IPS-NIHi11 (cell line): ENCODE measurements at regions not wholly inside any gene's neighbourhood (a gene's known extent, or its start where the extent isn't known, plus 50 kb on each side); places are given as distances from the start of the nearest gene placed in this dataset.
"Not testable (repeated sequence)": the region's sequence is repeated elsewhere in the genome, so short reads cannot be mapped to it uniquely, and the experiment has no call there.

Experiments
- DNase-seq: peaks from one replicate; pipeline ENCODE4 v3.0.0; 2012; ENCODE audit warnings: mixed read lengths, low spot score

DNA sequence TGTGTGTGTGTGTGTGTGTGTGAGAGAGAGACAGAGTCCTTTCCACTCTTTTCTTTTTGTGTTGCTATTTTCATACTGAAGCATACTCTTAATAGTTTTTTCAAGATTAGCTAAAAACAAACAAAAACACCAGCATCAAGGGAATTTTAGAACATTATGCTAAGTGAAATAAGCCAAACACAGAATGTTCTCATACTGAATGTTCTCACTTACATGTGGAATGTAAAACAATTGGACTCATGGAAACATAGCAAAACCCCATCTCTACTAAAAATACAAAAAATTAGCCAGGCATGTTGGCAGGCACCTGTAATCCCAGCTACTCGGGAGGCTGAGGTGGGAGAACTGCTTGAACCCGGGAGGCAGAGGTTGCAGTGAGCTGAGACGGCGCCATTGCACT is 193.4 kb downstream of the XPNPEP1 start:
- DNase-seq = not testable (repeated sequence)

DNA sequence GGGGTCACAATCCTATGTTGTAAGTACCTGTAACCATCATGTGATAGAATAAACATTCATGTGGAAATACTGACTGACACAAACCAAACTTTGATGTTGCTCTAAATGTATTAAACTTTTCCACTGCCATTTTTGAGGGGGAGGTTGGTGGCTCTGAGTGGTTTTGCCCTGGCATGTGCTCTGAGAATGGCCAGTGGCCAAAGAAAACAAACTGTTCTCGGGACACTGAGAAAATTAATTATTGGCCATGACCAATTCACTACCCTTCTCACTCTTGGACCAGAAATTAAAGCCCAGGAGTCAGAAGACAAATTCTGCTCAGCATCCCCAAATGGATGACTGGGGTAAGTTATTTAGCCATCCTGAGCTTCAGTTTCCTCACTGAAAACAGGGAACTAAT is 195.9 kb downstream of the XPNPEP1 start:
- DNase-seq = no peak

DNA sequence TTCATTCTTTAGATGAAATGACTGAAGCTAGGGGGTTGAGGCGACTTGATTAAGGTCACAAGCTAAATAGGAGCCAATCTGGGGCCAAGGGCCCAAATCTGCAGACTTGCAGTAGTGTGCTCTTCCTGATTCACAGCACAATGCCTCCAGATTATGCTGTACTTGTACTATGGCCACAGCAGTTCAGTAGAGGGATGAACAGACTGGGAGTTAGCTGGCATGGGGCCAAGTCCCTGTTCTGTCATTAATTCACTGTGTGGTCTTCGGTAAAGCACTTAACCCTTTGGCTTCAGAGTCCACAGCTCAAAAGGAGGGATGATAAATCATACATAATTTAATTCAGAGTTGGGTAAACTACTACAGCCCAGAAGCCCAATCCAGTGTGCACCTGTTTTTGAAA is 196.8 kb downstream of the XPNPEP1 start:
- no peak for DNase-seq

DNA sequence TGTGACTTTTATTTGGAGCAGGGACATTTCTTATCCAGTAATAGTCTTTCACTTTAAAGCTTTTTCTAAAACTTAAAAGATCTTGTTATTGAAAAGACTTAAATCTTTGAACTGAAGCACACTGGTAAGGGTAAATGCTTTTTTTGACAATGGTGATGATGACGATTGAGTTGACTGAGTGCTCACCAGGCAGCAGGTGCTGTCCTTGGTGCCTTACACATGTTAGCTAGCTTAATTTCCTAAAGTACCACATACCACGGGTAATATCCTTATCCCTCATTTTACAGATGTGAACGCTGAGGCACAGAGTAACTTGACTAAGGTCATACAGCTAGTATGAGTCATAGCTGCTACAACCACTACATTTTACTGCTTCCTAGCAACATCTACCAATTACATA is 200.0 kb downstream of the XPNPEP1 start:
- no peak for DNase-seq

DNA sequence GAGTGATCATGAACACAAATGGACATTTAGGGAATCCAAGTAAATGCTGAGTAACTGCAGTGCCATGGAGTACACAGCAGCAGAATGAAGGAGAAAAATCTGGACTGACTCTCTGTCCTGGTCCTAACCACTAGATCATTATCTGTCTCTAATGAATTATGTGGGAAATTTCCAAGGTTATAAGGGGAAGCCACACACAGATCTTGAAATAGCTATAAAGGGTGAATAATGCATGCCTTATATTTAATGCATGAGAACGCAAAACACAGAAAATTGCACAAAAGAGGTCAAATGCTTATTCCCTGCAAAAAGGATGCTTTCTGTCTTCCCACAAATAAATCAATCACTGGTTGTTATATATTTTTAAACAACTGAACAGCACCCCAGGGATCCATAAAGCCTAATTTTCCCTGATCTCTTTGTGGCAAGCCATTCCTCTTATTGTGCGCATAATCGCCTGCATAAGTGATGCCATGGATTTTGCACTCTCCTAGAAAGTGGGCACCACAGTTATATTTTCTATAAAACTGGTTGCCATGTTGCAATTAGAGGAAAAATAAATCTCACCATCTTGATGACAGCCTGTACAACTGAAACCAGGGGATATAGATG is 201.8 kb downstream of the XPNPEP1 start:
- no peak for DNase-seq

DNA sequence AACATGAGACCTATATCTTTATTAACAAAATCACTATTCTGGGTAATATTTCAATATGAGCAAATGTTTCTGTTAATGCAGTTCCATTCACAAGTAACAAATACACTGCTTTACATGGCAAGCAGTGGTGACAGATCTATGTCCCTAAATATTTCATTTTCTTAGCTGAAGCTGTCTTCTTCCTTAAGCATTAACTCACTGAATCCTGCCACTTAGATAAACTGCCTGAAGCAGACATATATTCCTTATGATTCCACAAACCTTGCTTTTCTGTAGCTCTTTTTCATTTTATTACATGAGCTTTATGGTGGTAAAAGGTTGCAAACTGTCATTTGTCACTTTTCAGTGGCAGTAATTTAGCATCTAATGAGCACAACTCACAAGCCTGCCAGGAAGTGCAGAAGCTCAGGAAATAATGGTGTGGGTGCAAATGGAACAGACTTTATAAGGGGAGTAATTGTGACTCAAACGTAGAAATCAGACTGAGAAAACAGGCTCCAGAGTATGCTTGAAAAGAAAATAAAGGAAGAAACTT is 217.2 kb downstream of the XPNPEP1 start:
- DNase-seq = no peak

DNA sequence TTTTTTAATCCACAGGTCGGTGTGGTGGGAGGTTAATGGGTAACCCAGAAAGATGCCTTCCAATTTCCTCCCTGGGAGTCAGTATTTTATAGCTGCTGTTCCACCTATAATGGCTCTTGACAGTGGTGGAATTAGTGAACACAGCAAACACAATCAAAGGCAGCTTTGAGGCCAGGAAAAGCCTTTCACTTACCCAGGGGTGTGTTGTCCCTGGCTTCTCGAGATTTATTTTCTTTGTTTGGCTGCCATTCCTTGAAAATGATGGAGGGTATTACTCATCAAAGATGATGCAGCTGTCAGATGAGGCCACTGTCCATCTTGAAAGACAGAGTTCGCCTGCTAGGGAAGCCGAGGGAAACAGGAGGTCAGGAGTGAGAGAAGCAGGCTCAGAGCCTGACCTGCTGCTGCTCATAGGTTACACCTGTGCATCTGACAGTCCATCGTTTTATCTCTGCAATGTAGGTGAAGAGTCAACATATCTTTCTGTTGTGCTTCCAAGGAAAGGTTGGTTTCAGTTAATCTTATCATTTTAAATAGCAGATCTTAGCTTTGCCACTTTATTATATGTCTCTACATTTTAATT is 221.6 kb downstream of the XPNPEP1 start:
- no peak for DNase-seq

DNA sequence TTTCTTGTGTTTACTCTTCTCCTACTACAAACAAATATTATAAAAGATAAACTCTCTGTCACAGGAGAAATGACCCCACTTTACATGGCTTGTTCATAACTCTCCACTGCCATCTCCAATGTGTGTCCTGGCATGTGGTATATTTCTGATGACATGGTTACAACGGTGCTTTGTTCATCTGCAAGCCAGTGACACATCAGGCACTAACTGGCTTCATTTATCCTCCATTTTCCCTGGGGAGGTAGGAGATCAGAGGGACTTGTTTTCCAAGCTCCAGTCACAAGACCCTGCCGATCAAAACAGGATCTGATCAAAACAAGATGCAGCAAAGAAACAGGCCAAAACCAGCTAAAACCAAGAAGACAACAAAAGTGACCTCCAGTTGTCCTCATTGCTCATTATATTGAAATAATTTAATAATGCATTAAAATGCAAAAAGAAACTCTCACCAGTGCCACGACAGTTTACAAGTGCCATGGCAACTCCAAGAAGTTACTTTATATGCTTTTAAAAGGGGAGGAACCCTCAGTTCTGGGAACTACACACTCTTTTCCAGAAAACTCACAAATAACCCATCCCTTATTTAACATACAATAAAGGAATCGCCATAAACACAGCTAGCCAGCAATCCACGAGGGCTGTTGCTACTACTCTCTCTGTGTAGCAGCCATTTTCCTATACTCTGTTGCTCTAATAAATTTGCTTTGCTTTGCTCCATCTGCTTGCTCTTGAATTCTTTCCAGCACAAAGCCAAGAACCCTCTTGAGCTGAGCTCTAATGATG is 224.2 kb downstream of the XPNPEP1 start:
- no peak for DNase-seq

DNA sequence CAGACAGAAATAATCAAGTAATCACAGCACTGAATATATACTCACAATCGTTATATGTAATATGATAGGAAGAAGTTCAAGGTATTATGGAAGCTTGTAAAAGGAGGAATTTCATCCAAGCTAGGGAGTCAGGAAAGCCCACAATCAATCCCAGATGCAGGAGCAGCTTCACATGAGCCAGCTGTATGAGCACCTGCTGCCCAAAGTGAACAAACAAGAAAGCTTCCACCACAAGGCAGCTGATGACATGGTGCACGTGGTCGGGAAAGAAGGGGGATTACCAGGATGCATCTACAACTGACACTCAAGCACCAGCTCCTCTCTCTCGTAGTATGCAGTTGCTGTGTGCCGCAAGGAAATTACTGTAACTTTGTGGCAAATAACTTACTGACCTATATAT is 225.2 kb downstream of the XPNPEP1 start:
- no peak for DNase-seq

DNA sequence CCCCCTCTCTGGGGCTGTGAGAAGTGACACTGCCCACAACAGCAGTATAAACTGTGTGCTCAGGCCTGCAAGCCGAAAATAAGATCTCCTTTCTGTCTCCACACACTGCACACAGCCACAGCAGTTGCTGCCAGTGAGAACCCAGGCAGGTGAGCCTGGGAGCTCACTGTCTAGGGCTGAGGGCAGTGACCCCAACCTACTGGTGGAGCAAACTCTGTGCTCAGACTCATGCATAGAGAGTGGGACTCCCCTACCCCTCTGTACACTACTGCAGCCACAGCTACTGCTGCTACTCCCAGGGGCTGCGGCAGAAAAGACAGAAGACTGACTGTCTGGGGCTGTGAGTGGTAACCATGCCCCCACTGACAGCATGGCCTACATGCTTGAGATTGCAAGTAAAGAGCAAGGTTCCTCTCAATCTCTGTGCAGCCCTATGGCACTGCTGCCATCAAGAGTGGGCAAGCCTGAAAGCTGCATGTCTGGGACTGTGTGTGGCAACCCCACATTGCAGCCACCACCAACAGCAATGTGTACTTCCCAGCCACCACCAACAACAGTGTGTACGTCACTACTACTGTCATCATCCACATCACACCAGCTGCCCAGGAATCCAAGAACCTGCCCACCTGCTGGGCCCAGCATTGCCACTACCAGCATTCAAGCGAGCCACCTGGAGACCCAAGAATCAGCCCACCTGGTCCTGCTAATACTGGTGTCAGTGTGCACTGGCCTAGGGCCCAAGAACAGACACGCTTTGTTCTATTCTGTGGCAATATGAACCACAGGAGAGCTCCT is 226.1 kb downstream of the XPNPEP1 start:
- DNase-seq = no peak

DNA sequence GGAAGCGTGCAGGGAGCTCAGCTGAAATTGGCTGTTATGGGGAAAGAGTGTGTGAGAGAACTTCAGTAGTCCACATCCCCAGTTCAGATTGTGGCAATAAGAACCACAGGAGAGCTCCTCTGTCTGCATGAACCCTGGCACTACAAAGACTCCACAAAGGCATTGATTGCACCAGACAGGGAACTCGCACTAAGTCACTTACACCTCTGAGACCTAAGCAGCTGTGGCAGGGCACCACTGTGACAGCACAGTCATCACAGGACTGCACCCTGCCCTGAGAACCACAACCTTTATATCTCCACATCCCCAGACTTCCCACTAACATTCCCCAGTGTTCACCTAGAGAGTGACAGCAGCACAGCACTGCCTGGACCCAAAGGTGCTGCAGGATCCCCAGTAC is 226.8 kb downstream of the XPNPEP1 start:
- DNase-seq = no peak

DNA sequence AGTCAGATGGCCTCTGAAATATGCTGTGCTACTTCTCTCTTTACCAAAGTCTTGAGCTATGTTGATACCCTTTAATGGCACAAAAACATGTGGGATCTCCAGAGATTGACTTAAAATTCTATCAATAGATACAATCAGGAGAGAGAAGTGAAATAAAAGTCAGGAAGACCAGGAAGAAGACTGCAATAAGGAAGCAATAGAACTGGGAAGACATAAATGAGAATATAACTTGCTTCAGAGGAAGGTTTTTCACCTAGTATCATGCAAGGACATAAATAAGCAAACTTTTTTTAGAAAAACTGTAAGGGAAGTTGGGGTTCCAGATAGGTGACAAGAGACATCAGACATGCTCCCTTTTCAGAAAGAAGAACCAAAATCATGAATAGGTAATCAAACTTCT is 227.3 kb downstream of the XPNPEP1 start:
- DNase-seq = no peak

DNA sequence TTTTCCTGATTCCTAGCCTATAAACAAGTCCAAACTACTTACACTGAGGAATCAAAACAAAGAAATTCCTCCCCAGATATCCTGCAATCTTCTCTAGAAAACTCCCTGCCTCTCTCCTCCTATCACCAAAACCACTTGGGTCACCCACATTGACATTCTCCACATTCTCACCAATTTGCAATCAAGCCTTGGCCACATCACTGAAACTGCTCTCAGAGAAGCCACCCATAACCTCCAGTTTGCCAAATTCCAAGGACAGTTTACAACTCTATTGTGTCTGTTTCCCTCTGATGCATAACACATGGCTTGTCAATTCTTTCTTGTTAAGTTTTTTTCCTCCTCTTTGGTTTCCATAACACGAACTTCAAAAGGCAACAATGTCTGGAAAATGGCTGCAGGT is 233.5 kb downstream of the XPNPEP1 start:
- no peak for DNase-seq

DNA sequence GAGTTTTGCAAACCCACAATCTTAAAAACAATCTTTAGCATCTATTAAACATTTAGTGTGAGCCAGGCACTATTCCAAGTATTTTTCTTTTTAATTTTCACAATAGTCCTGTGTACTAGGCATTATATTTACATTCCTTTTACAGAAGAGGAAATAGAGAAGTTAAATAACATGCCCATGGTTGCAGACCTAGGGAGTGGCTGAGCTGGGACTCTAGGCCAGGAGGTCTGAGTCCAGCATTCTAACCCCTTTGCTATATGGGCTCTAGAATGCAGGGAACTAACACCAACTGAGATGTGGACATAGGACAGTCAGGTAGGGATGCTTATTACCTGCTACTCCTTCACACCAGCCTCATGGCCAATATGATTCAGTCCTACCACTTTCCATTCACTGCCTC is 243.8 kb downstream of the XPNPEP1 start:
- DNase-seq = no peak

DNA sequence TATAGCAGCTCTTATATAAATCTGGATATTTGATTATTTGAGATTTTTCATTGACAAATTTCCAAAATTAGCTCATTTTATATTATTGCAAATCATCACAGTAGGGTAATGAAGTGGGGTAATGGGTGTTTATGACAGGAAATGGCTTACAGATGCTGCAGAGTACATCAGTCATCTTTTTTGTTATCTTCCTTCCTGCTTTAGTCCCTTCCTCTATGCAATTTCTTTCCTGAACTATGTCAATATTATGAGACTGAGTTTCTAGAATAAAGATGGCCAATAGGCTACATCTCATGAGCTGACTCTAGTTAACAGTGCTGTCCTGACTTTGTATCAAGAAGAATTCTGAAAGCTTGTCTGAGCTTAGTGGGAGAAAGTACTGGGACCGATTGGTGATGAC is 244.5 kb downstream of the XPNPEP1 start:
- DNase-seq = no peak

DNA sequence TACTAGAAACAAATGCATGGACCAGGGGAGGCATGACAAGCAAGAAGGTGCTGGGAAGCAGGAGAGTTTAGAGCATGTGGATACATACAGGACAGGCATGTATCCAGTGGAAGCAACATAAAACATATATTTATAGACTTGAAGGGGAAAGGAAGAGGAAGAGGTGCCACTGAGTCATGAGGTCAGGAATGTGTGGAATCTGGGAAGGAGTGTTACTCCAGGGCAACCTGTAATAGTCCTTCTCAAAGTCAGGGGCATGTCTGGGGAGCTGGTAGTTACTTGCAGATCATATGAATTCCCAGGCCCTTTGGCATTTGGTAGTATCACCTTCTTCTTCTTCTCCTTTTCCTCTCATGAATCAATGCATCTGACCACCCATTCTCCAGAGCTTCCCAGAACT is 246.6 kb downstream of the XPNPEP1 start:
- DNase-seq = no peak

DNA sequence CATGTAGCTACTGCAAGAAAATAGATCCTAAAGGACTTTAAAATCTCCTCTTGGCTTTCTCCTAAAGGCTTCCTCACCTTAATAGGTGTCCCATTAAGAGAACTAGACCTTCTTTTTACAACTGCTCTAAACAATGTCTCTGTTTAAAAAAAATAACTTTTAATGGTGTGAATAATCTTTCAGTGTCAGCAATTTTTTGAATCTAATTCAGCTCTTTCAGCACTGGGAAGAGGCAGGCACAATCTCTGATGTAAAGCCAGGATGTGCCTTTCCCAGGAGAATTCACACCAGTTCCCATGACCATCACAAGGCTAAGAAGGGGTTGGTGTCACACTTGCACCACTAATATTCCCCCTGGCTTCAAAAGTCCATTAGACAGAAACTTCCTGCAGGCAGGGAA is 254.6 kb downstream of the XPNPEP1 start:
- DNase-seq = no peak

DNA sequence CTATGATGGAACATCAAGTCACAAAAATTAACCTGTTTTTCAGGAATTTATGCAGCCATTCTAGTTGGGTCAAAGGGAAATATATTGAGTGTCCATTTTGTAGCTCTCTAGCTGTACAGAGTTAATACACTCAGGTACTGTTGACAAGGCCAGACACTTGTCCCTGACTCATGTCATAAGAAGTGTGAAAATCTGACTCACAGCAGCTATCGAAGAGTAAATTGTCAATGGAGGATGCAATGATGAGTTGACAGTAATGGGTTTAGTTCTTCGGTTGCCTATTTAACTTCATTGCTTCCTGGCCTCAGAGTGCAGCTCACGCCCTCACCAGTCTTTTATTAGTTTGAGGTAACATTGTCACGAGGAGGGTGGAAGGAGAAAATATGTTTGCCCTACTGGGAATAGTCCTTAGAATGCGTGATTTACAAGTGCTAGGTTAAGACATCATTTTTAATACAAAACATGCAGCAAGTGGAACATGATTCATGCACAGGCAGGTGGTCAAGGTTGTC is 255.1 kb downstream of the XPNPEP1 start:
- DNase-seq = no peak

DNA sequence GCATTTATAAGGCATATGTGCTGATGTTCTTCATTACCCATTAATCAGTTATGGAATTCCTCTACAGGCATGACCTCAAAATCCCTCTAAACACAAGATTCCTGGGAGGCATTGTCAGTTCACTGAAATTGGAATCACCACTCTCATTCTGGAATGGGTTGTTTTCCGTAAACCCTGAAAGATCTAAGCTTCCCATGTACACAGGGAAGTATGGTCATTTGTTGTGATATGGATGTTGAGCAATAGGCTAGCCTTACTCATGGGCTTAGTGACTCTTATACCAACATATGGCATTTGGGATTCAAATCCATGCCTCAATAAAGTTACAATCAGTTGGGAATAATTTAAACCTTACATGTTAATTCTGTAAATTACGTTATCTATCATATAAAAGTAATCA is 258.0 kb downstream of the XPNPEP1 start:
- no peak for DNase-seq

DNA sequence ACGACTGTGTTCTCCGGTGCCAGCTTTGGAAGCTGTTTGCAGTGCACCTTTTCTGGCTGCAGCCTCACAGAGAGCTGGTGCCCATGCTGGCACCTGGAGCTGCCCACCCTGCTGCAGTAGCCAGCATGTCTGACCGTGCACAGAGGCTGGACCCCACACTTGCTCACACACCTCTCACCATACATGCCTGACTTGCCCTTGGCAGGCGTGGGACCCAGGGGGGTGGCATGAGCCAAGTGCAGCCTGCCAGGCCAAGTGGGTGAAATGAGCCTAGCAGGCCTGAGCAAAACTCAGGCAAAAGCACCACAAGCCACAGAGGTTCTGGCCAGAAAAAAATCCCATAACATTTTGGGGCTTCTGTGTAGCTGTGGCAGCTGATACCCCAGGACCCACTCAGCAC is 258.8 kb downstream of the XPNPEP1 start:
- DNase-seq = no peak

DNA sequence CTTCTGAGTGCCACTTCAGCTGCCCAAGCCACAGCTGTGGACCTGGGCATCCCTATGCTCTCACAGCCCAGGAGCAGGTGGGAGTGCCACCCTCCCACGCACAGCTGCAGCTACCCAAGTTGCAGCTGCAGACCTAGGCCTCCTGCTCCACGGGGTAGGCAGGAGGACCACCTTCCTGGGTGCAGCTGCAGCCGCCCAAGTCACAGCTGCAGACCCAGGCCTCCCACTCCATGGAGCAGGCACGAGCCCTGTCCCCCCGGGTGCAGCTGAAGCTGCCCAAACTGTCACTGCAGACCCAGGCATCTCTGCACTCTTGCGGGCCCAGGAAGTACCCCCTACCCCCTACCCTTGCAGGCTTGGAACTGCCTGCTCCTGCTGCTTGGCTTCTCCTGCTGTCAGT is 260.2 kb downstream of the XPNPEP1 start:
- no peak for DNase-seq

DNA sequence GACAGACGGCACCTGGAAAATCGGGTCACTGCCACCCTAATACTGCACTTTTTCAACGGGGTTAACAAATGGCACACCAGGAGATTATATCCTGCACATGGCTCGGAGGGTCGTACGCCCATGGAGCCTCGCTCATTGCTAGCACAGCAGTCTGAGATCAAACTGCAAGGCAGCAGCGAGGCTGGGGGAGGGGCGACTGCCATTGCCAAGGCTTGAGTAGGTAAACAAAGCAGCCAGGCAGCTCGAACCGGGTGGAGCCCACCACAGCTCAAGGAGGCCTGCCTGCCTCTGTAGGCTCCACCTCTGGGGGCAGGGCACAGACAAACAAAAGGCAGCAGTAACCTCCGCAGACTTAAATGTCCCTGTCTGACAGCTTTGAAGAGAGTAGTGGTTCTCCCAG is 270.7 kb downstream of the XPNPEP1 start:
- not testable (repeated sequence) for DNase-seq
